Stomach (tissue), 4 donors: ENCODE measurements at regions not wholly inside any gene's neighbourhood (a gene's known extent, or its start where the extent isn't known, plus 50 kb on each side); places are given as distances from the start of the nearest gene placed in this dataset.

Experiments used
- POLR2A ChIP-seq, 4 donors: fragments of 450-650 bp; IDR thresholded peaks; one replicate each; pipeline ENCODE4 v1.6.1; 2016; ENCODE audit warnings: antibody characterized with exemption in 4 of 4, control low read depth in 2 of 4, mild to moderate bottlenecking in 1 of 4, moderate library complexity in 1 of 4
- TF ChIP-seq, protein P1 (sequence below), 7 experiments: fragments of 450-650 bp in 4 of 7; fragments of 200-600 bp in 3 of 7; sonication (generic) in 3 of 7; IDR thresholded peaks; one replicate each; pipeline ENCODE4 v1.5.1; 2016 to 2019; ENCODE audit warnings: antibody characterized with exemption in 7 of 7, control low read depth in 2 of 7, mild to moderate bottlenecking in 1 of 7

DNA sequence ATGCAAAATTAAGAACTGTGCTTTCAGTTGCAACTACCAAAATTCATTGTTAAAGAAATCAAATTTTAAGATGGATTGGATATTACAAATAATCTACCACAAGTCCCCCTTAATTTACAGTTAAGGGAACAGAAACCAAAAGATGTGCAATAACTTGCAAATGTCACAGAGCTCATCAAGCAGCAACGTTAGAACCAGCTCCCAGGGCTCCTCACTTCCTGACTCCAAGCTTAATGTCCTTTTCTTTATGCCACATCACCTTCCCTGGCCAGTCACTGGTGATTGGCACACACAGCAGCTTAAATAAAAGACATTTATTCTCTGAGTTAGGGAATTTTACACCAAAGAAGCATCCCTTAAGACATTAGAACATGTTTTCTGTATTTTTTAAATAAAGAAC, 159.7 kb downstream of the RSL24D1 start:
- TF ChIP-seq, protein P1, sequence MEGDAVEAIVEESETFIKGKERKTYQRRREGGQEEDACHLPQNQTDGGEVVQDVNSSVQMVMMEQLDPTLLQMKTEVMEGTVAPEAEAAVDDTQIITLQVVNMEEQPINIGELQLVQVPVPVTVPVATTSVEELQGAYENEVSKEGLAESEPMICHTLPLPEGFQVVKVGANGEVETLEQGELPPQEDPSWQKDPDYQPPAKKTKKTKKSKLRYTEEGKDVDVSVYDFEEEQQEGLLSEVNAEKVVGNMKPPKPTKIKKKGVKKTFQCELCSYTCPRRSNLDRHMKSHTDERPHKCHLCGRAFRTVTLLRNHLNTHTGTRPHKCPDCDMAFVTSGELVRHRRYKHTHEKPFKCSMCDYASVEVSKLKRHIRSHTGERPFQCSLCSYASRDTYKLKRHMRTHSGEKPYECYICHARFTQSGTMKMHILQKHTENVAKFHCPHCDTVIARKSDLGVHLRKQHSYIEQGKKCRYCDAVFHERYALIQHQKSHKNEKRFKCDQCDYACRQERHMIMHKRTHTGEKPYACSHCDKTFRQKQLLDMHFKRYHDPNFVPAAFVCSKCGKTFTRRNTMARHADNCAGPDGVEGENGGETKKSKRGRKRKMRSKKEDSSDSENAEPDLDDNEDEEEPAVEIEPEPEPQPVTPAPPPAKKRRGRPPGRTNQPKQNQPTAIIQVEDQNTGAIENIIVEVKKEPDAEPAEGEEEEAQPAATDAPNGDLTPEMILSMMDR (IDR thresholded peaks at IDR 0.05) = no peak
- TF ChIP-seq POLR2A (IDR thresholded peaks at IDR 0.05) = no peak
